IMR-90 (cell line): ENCODE measurements at regions not wholly inside any gene's neighbourhood (a gene's known extent, or its start where the extent isn't known, plus 50 kb on each side); places are given as distances from the start of the nearest gene placed in this dataset.

Source experiments
- ATAC-seq: fragments of 200-7000 bp; cut with Tn5 transposase; 2 replicates; pipeline ENCODE4 v1.9.1; 2020; ENCODE audit warnings: low read depth, mild to moderate bottlenecking, moderate library complexity
- BruUV-seq: library from RNA; stranded (reverse); fragments of 400-500 nt; replicated peaks from 2 replicates; lab custom pipeline; 2021; lab: Mats Ljungman, UMichigan
- CTCF ChIA-PET: fragments of 300-600 bp; formaldehyde crosslinking; extraction: SDS; loops from one replicate; lab custom pipeline; 2021; ENCODE audit warnings: antibody characterized with exemption; lab: Yijun Ruan, JAX
- POLR2A ChIA-PET: fragments of 300-600 bp; sonication (Branson Sonifier 250); formaldehyde crosslinking; loops from one replicate; lab custom pipeline; 2022; ENCODE audit warnings: antibody characterized with exemption; ENCODE audit not compliant: unreplicated experiment; lab: Charles Lee
- DNase-seq: peaks from one replicate; pipeline ENCODE4 v3.0.0; 2013
- H2AFZ ChIP-seq: replicated peaks from 2 replicates; pipeline ENCODE3; 2013; ENCODE audit warnings: low read length, mild to moderate bottlenecking; ENCODE audit not compliant: poor library complexity
- H2AK5ac ChIP-seq: 2 replicates; pipeline ENCODE4 v1.6.1; 2013; ENCODE audit warnings: low read depth, low read length, inconsistent platforms
- H2AK9ac ChIP-seq: replicated peaks from 2 replicates; pipeline ENCODE3; 2013; ENCODE audit warnings: mild to moderate bottlenecking, low read depth, low read length, moderate library complexity; ENCODE audit not compliant: poor library complexity
- H2BK120ac ChIP-seq: 2 replicates; pipeline ENCODE4 v1.6.1; 2013; ENCODE audit warnings: low read depth, low read length, inconsistent platforms
- H2BK15ac ChIP-seq: 3 replicates; pipeline ENCODE4 v1.6.1; 2013; ENCODE audit warnings: low read depth, low read length, inconsistent platforms
- H2BK20ac ChIP-seq: 2 replicates; pipeline ENCODE4 v1.6.1; 2013; ENCODE audit warnings: low read depth, mild to moderate bottlenecking, inconsistent platforms, low read length, moderate library complexity
- H2BK5ac ChIP-seq: 2 replicates; pipeline ENCODE4 v1.6.1; 2013; ENCODE audit warnings: mild to moderate bottlenecking, low read depth, low read length, inconsistent platforms; ENCODE audit not compliant: poor library complexity, severe bottlenecking
- H3K14ac ChIP-seq: replicated peaks from 2 replicates; pipeline ENCODE4 v1.6.1; 2013; ENCODE audit warnings: low read depth, low read length, inconsistent platforms
- H3K18ac ChIP-seq: 2 replicates; pipeline ENCODE4 v1.6.1; 2013; ENCODE audit warnings: low read depth, low read length, control low read depth
- H3K23ac ChIP-seq: 2 replicates; pipeline ENCODE4 v1.6.1; 2013; ENCODE audit warnings: low read depth, low read length, inconsistent platforms
- H3K27ac ChIP-seq: 2 replicates; pipeline ENCODE4 v1.5.1; 2013; ENCODE audit warnings: mild to moderate bottlenecking, control low read depth, low read length; ENCODE audit not compliant: insufficient read depth
- H3K27me3 ChIP-seq: 2 replicates; pipeline ENCODE4 v1.6.1; 2013; ENCODE audit warnings: low read length; ENCODE audit not compliant: control insufficient read depth, insufficient read depth
- H3K36me3 ChIP-seq: 2 replicates; pipeline ENCODE4 v1.6.1; 2013; ENCODE audit warnings: low read length, mixed read lengths; ENCODE audit not compliant: control insufficient read depth, insufficient read depth
- H3K4ac ChIP-seq: 2 replicates; pipeline ENCODE4 v1.6.1; 2013; ENCODE audit warnings: low read depth, low read length, inconsistent platforms
- H3K4me1 ChIP-seq: 2 replicates; pipeline ENCODE4 v1.6.1; 2013; ENCODE audit warnings: low read length, mixed read lengths; ENCODE audit not compliant: control insufficient read depth, insufficient read depth
- H3K4me2 ChIP-seq: 2 replicates; pipeline ENCODE4 v1.6.1; 2013; ENCODE audit warnings: low read depth, mild to moderate bottlenecking, control low read depth, low read length, moderate library complexity
- H3K4me3 ChIP-seq: 2 replicates; pipeline ENCODE4 v1.5.1; 2013; ENCODE audit warnings: low read depth, mild to moderate bottlenecking, control low read depth, low read length, moderate library complexity; ENCODE audit not compliant: insufficient read depth
- H3K56ac ChIP-seq: 2 replicates; pipeline ENCODE4 v1.6.1; 2013; ENCODE audit warnings: low read length, inconsistent platforms; ENCODE audit not compliant: insufficient read depth; ENCODE audit errors: extremely low read depth
- H3K79me1 ChIP-seq, 2 experiments: 2 replicates each; pipeline ENCODE4 v1.6.1; 2013; ENCODE audit warnings: low read length in 2 of 2, inconsistent platforms in 1 of 2, low read depth in 1 of 2
- H3K9ac ChIP-seq: 2 replicates; pipeline ENCODE4 v1.6.1; 2013; ENCODE audit warnings: low read depth, low read length, control low read depth
- H3K9me1 ChIP-seq: 2 replicates; pipeline ENCODE4 v1.6.1; 2013; ENCODE audit warnings: low read length, inconsistent platforms; ENCODE audit not compliant: insufficient read depth
- H3K9me3 ChIP-seq: 2 replicates; pipeline ENCODE4 v1.6.1; 2013; ENCODE audit warnings: low read length; ENCODE audit not compliant: control insufficient read depth, insufficient read depth
- H4K20me1 ChIP-seq: 2 replicates; pipeline ENCODE4 v1.6.1; 2013; ENCODE audit warnings: low read length, inconsistent platforms; ENCODE audit not compliant: insufficient read depth
- H4K5ac ChIP-seq: 2 replicates; pipeline ENCODE4 v1.6.1; 2013; ENCODE audit warnings: mild to moderate bottlenecking, low read depth, low read length, control low read depth
- H4K8ac ChIP-seq, 2 experiments: 2 replicates each; pipeline ENCODE4 v1.6.1; 2013; ENCODE audit warnings: low read depth in 2 of 2, low read length in 2 of 2, control low read depth in 1 of 2, inconsistent platforms in 1 of 2
- H4K91ac ChIP-seq: 2 replicates; pipeline ENCODE4 v1.6.1; 2013; ENCODE audit warnings: low read depth, low read length, inconsistent platforms; ENCODE audit not compliant: insufficient read depth
- CEBPB ChIP-seq: IDR thresholded peaks from 2 replicates; pipeline ENCODE4 v1.6.1; 2012; ENCODE audit warnings: low read depth, low read length, improper control_type of control experiment
- MAZ ChIP-seq: IDR thresholded peaks from 2 replicates; pipeline ENCODE4 v1.6.1; 2012; ENCODE audit warnings: low read depth, mild to moderate bottlenecking, low read length, improper control_type of control experiment, moderate library complexity, borderline replicate concordance
- MXI1 ChIP-seq: IDR thresholded peaks from 2 replicates; pipeline ENCODE4 v1.6.1; 2012; ENCODE audit warnings: low read depth, mild to moderate bottlenecking, low read length, moderate library complexity, borderline replicate concordance
- WGBS, 2 experiments: methylation state at CpG; one replicate each; pipeline versions ENCODE4 v1.1.5 to v1.1.7; 2013; ENCODE audit warnings: missing lambda C conversion rate in 2 of 2; ENCODE audit not compliant: insufficient read length in 1 of 2; ENCODE audit errors: extremely low coverage in 2 of 2; 5-methylcytosine and 5-hydroxymethylcytosine counted together
- dilution Hi-C: fragments of 300-500 bp; cut with HindIII; formaldehyde crosslinking; loops from one replicate; pipeline ENCODE4 v1.14.3; 2018; ENCODE audit warnings: low sequenced_read_pairs; ENCODE audit not compliant: unreplicated experiment
- in situ Hi-C: fragments of 300-500 bp; cut with MboI; formaldehyde crosslinking; loops from 3 replicates; pipeline ENCODE4 v1.14.3; 2019; ENCODE audit warnings: low sequenced_read_pairs, inconsistent platforms, mixed read lengths
- intact Hi-C: fragments of 100-400 bp; cut with micrococcal nuclease; formaldehyde crosslinking; loops from 2 replicates; pipeline ENCODE4 v1.10.0; 2022

DNA sequence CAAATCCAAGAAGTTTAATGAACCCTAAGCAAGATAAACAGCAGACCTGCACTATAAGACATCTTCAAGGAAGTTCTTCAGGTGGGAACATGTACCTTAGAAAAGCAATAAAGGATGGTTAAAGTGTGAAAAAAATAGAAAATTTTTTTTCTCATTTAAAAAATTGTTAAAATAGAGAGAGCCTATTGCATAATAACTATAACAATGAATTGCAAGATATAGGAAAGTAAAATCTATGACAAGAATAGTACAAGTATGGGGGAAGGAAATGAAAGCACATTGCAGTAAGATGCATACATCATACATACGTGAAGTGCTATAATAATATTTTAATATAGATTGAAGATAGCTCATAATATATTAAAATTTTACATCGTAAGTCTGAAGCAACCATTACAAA lies 310.1 kb upstream of the KCNMB2 start:
- POLR2A ChIA-PET: no interaction called here
- no CpG with 5 or more reads among the region's 2 CpGs for WGBS, 2 experiments
- H3K23ac ChIP-seq: no peak overlapping the region

More for the DNA sequence above, 310.1 kb upstream of the KCNMB2 start:
- H3K79me1 ChIP-seq: no peaks in the 10 kb centered on the region
- H4K20me1 ChIP-seq: no peaks in the 10 kb centered on the region
- in situ Hi-C loops: no loop called here
- no peak overlapping the region for H3K9ac ChIP-seq
- no peak overlapping the region for H2BK120ac ChIP-seq
- no peak overlapping the region for H2BK15ac ChIP-seq
- no TSS peak for BruUV-seq
- no peaks in the 10 kb centered on the region for H3K4me1 ChIP-seq
- no peak overlapping the region for H3K14ac ChIP-seq
- H3K9me1 ChIP-seq: no peaks in the 10 kb centered on the region
- ATAC-seq (no peak), DNase-seq (no peak)
- no peak overlapping the region for H2AK5ac ChIP-seq
- H3K9me3 ChIP-seq: peaks cover 2% of the 10 kb centered on the region; the same call in 1 of the 2 replicates
- no peak overlapping the region for H3K4me3 ChIP-seq
- H4K5ac ChIP-seq: no peak overlapping the region
- no peak overlapping the region for H2BK20ac ChIP-seq
- no peak overlapping the region for H4K91ac ChIP-seq
- H2BK5ac ChIP-seq: no peak overlapping the region
- H3K4me2 ChIP-seq: no peak overlapping the region
- TF ChIP-seq MXI1 (no peak), CEBPB (no peak), MAZ (no peak)
- no peak overlapping the region for H3K4ac ChIP-seq
- CTCF ChIA-PET: no interaction called here
- no peak overlapping the region for H3K18ac ChIP-seq
- H2AFZ ChIP-seq: no peak overlapping the region
- no peak overlapping the region for H3K56ac ChIP-seq
- intact Hi-C loops: no loop called here
- H3K27me3 ChIP-seq: no peaks in the 10 kb centered on the region
- H4K8ac ChIP-seq: no peak overlapping the region
- dilution Hi-C loops: no loop called here
- no peak overlapping the region for H2AK9ac ChIP-seq
- no peaks in the 10 kb centered on the region for H3K36me3 ChIP-seq
- H3K27ac ChIP-seq: no peak overlapping the region
